ENCODE measurements at regions not wholly inside any gene's neighbourhood (a gene's known extent, or its start where the extent isn't known, plus 50 kb on each side); places are given as distances from the start of the nearest gene placed in this dataset.
"Not testable (repeated sequence)": the region's sequence is repeated elsewhere in the genome, so short reads cannot be mapped to it uniquely, and the experiment has no call there.

GRCh38 chr13:58619396-58620113 lies 988.0 kb downstream of the PCDH17 start:
- DNase-seq (ENCODE audit: low read depth in 2 of 2) = no peak

GRCh38 chr13:58620176-58620575 lies 988.6 kb downstream of the PCDH17 start:
- DNase-seq (ENCODE audit: low read depth in 2 of 2) = no peak

- no peak for DNase-seq (ENCODE audit: low read depth in 2 of 2)
Measured at GRCh38 chr13:58625703-58626389, 994.3 kb downstream of the PCDH17 start.

DNA sequence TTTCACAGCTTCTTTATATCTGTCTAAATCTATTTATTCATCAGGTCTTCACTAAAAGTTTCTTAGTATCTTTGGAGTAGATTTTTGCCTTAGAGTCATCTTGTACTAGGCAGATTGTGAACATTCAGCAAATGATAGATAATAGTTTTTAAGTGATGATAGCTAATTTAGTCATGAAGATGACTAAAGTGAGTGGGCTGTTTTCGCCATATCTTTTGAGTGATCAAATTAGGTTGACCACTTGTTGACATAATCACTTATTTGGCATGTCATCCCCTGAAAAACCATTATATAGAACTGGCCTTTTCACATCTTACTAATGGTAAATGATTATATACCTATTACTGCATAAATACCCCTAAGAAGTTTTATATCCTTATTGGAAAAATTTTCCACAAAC lies 999.2 kb downstream of the PCDH17 start:
- DNase-seq (ENCODE audit: low read depth in 2 of 2) = no peak

GRCh38 chr13:58633226-58633625 lies 1001.7 kb downstream of the PCDH17 start:
- DNase-seq (ENCODE audit: low read depth in 2 of 2) = no peak

GRCh38 chr13:58655086-58655485 lies 1023.5 kb downstream of the PCDH17 start:
- no peak for DNase-seq (ENCODE audit: low read depth in 2 of 2)

DNA sequence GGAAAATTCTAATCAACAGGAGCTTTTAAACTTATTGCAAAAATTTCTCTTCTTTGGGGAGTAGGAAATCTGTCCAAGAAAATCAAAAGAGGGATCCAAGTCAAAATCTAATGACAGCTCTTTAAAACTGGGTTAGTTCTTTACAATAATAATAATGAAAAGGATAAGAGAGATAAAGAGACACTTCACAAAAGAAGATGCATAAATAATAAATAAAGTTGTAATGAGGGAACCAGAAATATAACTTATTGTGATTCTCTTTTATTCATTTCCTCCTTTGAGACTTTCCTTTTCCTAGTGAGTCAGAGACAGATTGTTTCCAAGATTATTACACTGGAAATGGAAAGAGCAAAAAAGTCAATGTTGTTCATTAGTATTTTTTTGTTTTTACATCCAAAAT lies 1029.3 kb downstream of the PCDH17 start:
- DNase-seq (ENCODE audit: low read depth in 2 of 2) = no peak

GRCh38 chr13:58666331-58666730 lies 1034.8 kb downstream of the PCDH17 start:
- no peak for DNase-seq (ENCODE audit: low read depth in 2 of 2)

DNA sequence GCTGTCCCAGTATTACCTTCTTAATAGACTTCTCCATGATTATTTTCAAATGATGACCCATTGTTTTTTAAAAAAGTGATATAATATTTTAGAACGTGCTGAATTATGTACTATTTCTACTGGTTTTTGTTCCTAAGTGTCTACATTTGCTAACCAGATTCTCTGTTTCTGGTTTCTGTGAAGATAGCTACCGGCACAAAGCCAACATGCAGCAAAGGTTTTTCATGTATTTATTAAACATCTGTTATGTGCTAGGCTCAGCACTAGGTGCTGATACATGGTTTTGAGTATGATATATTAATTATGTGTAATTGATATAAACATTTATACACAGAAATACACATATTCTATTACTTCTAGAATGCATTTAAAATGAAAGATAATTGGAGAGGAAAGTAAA lies 1035.6 kb downstream of the PCDH17 start:
- no peak for DNase-seq (ENCODE audit: low read depth in 2 of 2)

- no peak for DNase-seq (ENCODE audit: low read depth in 2 of 2)
Measured at GRCh38 chr13:58680115-58680514, 1048.6 kb downstream of the PCDH17 start.

- no peak for DNase-seq (ENCODE audit: low read depth in 2 of 2)
Measured at GRCh38 chr13:58682616-58683015, 1051.1 kb downstream of the PCDH17 start.

GRCh38 chr13:58687148-58687547 lies 1055.6 kb downstream of the PCDH17 start:
- DNase-seq (ENCODE audit: low read depth in 2 of 2) = no peak

GRCh38 chr13:58698531-58698930 lies 1067.0 kb downstream of the PCDH17 start:
- no peak for DNase-seq (ENCODE audit: low read depth in 2 of 2)

DNA sequence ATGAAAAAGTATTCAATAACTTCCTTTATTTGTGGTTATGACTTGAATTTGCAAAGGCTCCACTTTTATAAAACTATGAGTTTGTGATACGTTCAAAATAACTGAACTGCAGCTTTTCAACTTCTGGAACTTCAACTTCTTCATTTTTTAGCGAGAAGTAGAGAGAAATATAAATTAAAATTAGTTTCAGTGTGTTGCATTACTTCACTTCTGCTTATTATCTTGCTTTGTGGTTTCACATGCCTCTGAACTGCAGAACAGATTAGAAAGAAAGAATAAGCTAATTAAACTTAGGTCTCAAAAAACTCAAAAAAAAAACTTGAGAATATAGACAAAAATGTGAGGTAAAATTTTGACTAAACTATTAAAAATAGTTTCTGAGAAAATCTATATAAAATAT lies 1073.4 kb downstream of the PCDH17 start:
- DNase-seq (ENCODE audit: low read depth in 2 of 2) = no peak

DNA sequence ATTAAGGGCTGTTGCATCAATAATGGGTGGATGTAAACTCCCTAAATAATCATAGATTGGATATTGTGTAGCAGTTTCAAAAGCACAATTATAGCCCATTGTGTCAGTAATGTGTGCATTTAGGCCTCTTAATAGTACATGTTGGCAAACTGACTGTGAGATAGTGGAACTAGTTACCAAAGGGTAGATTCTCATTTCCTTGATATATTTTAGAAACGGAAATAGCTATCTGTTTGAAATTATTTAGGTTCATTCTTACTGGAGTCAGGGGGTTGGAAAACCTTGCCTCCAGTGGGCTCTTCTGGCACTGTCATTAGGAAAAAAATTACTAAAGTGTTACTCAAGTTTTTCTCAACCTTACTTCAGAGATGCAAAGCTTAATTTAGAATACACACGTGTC lies 1074.9 kb downstream of the PCDH17 start:
- no peak for DNase-seq (ENCODE audit: low read depth in 2 of 2)

DNA sequence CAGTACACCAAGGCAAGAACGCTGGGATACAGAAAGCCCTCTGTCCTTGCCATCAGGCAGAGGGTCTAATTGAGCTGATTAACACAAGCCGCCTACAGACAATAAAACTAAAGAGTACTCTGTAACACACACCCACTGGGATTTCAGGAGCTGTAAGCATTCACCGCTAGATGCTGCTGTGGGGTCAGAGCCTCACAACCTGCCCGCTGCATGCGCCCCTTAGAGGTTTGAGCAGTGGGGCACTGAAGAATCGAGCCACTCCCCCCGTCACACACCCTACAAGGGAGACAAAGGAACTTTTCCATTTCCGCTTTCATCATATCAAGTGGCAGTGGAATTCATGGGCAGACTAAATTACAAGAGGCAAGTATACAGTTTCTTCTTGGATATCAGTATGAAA lies 1080.6 kb downstream of the PCDH17 start:
- DNase-seq (ENCODE audit: low read depth in 2 of 2) = no peak

GRCh38 chr13:58714016-58714415 lies 1082.5 kb downstream of the PCDH17 start:
- not testable (repeated sequence) for DNase-seq (ENCODE audit: low read depth in 2 of 2)

DNA sequence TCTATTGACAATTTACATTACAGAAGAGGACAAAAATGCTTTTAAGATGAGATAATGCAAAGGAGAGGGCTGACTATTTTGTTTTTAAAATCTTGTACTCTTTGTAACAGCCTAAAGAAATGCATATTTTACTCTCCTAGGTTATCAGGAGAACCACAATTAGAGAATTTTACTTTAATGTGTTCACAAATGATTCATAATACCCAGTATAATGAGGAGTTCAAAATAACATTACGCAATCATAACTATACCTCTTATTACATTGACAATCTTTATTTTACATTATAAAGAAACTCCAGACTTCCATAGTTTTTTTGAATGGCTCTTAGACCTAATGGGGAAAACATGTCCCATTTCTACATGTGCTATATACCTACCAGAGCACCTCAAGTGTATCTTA lies 1089.7 kb downstream of the PCDH17 start:
- DNase-seq (ENCODE audit: low read depth in 2 of 2) = no peak

GRCh38 chr13:58728126-58728525 lies 1096.6 kb downstream of the PCDH17 start:
- no peak for DNase-seq (ENCODE audit: low read depth in 2 of 2)

GRCh38 chr13:58729361-58729760 lies 1097.8 kb downstream of the PCDH17 start:
- DNase-seq (ENCODE audit: low read depth in 2 of 2) = no peak

- DNase-seq (ENCODE audit: low read depth in 2 of 2) = no peak
Measured at GRCh38 chr13:58744686-58745085, 1113.1 kb downstream of the PCDH17 start.

GRCh38 chr13:58767566-58767965 lies 1136.0 kb downstream of the PCDH17 start:
- no peak for DNase-seq (ENCODE audit: low read depth in 2 of 2)

DNA sequence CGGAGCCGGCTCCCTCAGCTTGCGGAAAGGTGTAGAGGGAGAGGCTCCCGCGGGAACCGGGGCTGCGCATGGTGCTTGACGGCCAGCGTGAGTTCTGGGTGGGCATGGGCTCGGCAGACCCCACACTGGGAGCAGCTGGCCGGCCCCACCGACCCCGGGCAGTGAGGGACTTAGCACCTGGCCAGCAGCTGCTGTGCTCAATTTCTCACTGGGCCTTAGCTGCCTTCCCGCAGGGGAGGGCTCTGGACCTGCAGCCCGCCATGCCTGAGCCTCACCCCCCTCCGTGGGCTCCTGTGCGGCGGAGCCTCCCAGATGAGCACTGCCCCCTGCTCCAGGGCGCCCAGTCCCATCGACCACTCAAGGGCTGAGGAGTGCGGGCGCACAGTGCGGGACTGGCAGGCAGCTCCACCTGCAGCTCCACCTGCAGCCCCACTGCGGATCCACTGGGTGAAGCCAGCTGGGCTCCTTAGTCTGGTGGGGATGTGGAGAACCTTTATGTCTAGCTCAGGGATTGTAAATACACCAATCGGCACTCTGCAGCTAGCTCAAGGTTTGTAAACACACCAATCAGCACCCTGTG lies 1141.8 kb downstream of the PCDH17 start:
- DNase-seq (ENCODE audit: low read depth in 2 of 2) = no peak

All from stimulated activated CD4-positive, alpha-beta T cell treated with anti-CD3 and anti-CD28 coated beads, Interleukin-15, amount 100 ng/mL, for 48 hours (primary cell).